Activated gamma-delta T cell treated with anti-CD3 and anti-CD28 coated beads, Interleukin-2, amount 50 U/mL, for 16 hours (primary cell): ENCODE measurements at regions not wholly inside any gene's neighbourhood (a gene's known extent, or its start where the extent isn't known, plus 50 kb on each side); places are given as distances from the start of the nearest gene placed in this dataset.

ENCODE experiments used
- DNase-seq: peaks from one replicate; pipeline ENCODE4 v3.0.0-alpha.2; 2020; ENCODE audit warnings: low read depth

GRCh38 chr14:49971156-49972130 is 78.6 kb downstream of the ARF6 start:
- no peak for DNase-seq

- DNase-seq, result no peak
Measured at GRCh38 chr14:49972131-49972671, 79.3 kb downstream of the ARF6 start.

- DNase-seq, result no peak
Measured at GRCh38 chr14:49972823-49973222, 79.9 kb downstream of the ARF6 start.

GRCh38 chr14:49975276-49975675 is 82.4 kb downstream of the ARF6 start:
- DNase-seq, result no peak

GRCh38 chr14:49975799-49976198 is 82.9 kb downstream of the ARF6 start:
- no peak for DNase-seq

- peak; percentile 19 for DNase-seq
Measured at GRCh38 chr14:49977126-49977841, 84.4 kb downstream of the ARF6 start.

GRCh38 chr14:49980027-49980426 is 87.1 kb downstream of the ARF6 start:
- no peak for DNase-seq

- DNase-seq, result no peak
Measured at GRCh38 chr14:49982082-49982481, 89.2 kb downstream of the ARF6 start.

GRCh38 chr14:49982501-49982951 is 89.6 kb downstream of the ARF6 start:
- no peak for DNase-seq

GRCh38 chr14:49984424-49984823 is 91.5 kb downstream of the ARF6 start:
- no peak for DNase-seq

- no peak for DNase-seq
Measured at GRCh38 chr14:49986343-49987014, 93.6 kb downstream of the ARF6 start.

GRCh38 chr14:49988080-49988990 is 95.5 kb downstream of the ARF6 start:
- DNase-seq, result no peak

GRCh38 chr14:49989966-49990365 is 97.1 kb downstream of the ARF6 start:
- no peak for DNase-seq

- no peak for DNase-seq
Measured at GRCh38 chr14:49991491-49991890, 98.6 kb downstream of the ARF6 start.

GRCh38 chr14:49992036-49992435 is 99.2 kb downstream of the ARF6 start:
- DNase-seq, result no peak

- DNase-seq, result no peak
Measured at GRCh38 chr14:49992448-49992847, 99.6 kb downstream of the ARF6 start.

GRCh38 chr14:49992901-49993339 is 100.0 kb downstream of the ARF6 start:
- DNase-seq, result no peak

- no peak for DNase-seq
Measured at GRCh38 chr14:49993565-49993964, 100.7 kb downstream of the ARF6 start.

- no peak for DNase-seq
Measured at GRCh38 chr14:49994951-49995561, 102.2 kb downstream of the ARF6 start.

GRCh38 chr14:49997991-49998390 is 105.1 kb downstream of the ARF6 start:
- no peak for DNase-seq
